Activated T-cell treated with anti-CD3 and anti-CD28 coated beads, Interleukin-2, amount 50 U/mL, for 4 hours (primary cell): ENCODE measurements at regions not wholly inside any gene's neighbourhood (a gene's known extent, or its start where the extent isn't known, plus 50 kb on each side); places are given as distances from the start of the nearest gene placed in this dataset.

Source experiments
- ATAC-seq, 2 donors: fragments of 200-7000 bp; cut with Tn5 transposase; one replicate each; pipeline ENCODE4 v1.10.0; 2021
- DNase-seq: peaks from one replicate; pipeline ENCODE4 v3.0.0-alpha.2; 2020
- H3K27me3 Mint-ChIP-seq: one replicate; pipeline ENCODE4 v1.8.0; 2021; ENCODE audit warnings: low read depth, mixed read lengths
- H3K36me3 Mint-ChIP-seq: one replicate; pipeline ENCODE4 v1.8.0; 2022; ENCODE audit warnings: mixed read lengths; ENCODE audit not compliant: insufficient read depth
- H3K4me1 Mint-ChIP-seq: one replicate; pipeline ENCODE4 v1.8.0; 2021; ENCODE audit warnings: low read depth, mixed read lengths
- H3K4me3 Mint-ChIP-seq: one replicate; pipeline ENCODE4 v1.8.0; 2021; ENCODE audit warnings: mild to moderate bottlenecking, moderate library complexity, mixed read lengths
- H3K9me3 Mint-ChIP-seq: one replicate; pipeline ENCODE4 v1.8.0; 2021; ENCODE audit warnings: mixed read lengths

- DNase-seq (no peak), ATAC-seq (no peak)
- H3K4me1 Mint-ChIP-seq, result no peaks in the 10 kb centered on the region
- no peaks in the 10 kb centered on the region for H3K9me3 Mint-ChIP-seq
- H3K27me3 Mint-ChIP-seq, result no peaks in the 10 kb centered on the region
- no peaks in the 10 kb centered on the region for H3K36me3 Mint-ChIP-seq
- H3K4me3 Mint-ChIP-seq, result no peak overlapping the region
Measured at GRCh38 chrX:107542500-107542899, 85.8 kb upstream of the PRPS1 start.

GRCh38 chrX:107547621-107548020 lies 80.7 kb upstream of the PRPS1 start:
- no peak for ATAC-seq
- H3K27me3 Mint-ChIP-seq, result no peaks in the 10 kb centered on the region
- DNase-seq, result no peak
- peaks cover 14% of the 10 kb centered on the region for H3K4me1 Mint-ChIP-seq
- H3K9me3 Mint-ChIP-seq, result no peaks in the 10 kb centered on the region
- H3K36me3 Mint-ChIP-seq, result no peaks in the 10 kb centered on the region
- no peak overlapping the region for H3K4me3 Mint-ChIP-seq

GRCh38 chrX:107548775-107549174 lies 79.5 kb upstream of the PRPS1 start:
- H3K4me3 Mint-ChIP-seq, result no peak overlapping the region
- no peaks in the 10 kb centered on the region for H3K9me3 Mint-ChIP-seq
- no peak for ATAC-seq
- no peaks in the 10 kb centered on the region for H3K27me3 Mint-ChIP-seq
- no peaks in the 10 kb centered on the region for H3K36me3 Mint-ChIP-seq
- peaks cover 14% of the 10 kb centered on the region for H3K4me1 Mint-ChIP-seq
- DNase-seq, result no peak

- peak in 1 of 2 donors; percentile 65 for ATAC-seq
- Mint-ChIP-seq H3K9me3 (no peaks in the 10 kb centered on the region), H3K36me3 (no peaks in the 10 kb centered on the region), H3K4me1 (peaks cover 14% of the 10 kb centered on the region), H3K27me3 (no peaks in the 10 kb centered on the region), H3K4me3 (no peak overlapping the region)
- DNase-seq, result no peak
Measured at GRCh38 chrX:107549504-107549903, 78.8 kb upstream of the PRPS1 start.

DNA sequence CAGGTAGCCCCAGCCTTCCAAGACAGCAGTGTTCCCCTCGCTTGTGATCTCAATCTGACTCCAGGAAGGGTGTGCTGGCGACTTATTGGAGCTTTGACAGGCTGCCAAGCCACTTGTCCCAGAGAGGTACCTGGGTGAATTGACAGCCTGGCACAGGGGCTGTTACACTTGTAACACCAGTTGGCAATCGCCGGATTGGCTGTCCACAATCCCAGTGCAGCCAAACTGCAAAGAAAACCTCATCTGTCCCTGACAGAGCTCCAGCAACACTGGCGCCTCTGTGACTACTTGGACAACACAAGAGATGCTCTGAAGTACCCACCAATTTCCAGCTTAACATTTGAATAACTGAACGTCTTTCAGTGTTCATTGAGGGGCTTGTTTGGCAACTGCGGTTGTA lies 76.8 kb upstream of the PRPS1 start:
- no peak for ATAC-seq
- Mint-ChIP-seq H3K4me3 (no peak overlapping the region), H3K9me3 (no peaks in the 10 kb centered on the region), H3K36me3 (no peaks in the 10 kb centered on the region), H3K4me1 (peaks cover 14% of the 10 kb centered on the region), H3K27me3 (no peaks in the 10 kb centered on the region)
- DNase-seq, result no peak

DNA sequence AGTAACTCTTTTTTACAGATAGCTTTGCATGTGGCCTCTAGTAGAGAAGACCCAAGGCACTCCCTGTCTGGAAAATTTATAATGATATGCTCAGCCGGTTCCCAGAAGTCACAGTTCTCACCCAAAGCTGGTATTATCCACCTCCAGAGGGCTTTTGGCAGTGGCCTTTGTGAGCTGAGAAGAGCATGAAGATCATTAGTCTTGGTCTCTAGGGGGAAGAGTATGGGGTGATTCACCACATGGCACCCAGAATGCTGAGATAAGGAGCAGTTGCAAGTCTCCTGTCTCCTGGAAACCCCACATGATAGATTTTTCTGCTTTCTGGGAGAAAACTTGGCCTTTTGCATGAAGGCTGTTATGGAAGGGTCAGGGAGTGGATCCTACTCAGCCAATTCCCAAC lies 75.4 kb upstream of the PRPS1 start:
- ATAC-seq (no peak), DNase-seq (no peak)
- H3K9me3 Mint-ChIP-seq, result no peaks in the 10 kb centered on the region
- peaks cover 14% of the 10 kb centered on the region for H3K4me1 Mint-ChIP-seq
- H3K36me3 Mint-ChIP-seq, result no peaks in the 10 kb centered on the region
- H3K4me3 Mint-ChIP-seq, result no peak overlapping the region
- no peaks in the 10 kb centered on the region for H3K27me3 Mint-ChIP-seq

- Mint-ChIP-seq H3K4me1 (no peaks in the 10 kb centered on the region), H3K27me3 (no peaks in the 10 kb centered on the region), H3K36me3 (no peaks in the 10 kb centered on the region), H3K9me3 (no peaks in the 10 kb centered on the region), H3K4me3 (no peak overlapping the region)
- DNase-seq, result no peak
- ATAC-seq, result no peak
Measured at GRCh38 chrX:107556967-107557366, 71.3 kb upstream of the PRPS1 start.

DNA sequence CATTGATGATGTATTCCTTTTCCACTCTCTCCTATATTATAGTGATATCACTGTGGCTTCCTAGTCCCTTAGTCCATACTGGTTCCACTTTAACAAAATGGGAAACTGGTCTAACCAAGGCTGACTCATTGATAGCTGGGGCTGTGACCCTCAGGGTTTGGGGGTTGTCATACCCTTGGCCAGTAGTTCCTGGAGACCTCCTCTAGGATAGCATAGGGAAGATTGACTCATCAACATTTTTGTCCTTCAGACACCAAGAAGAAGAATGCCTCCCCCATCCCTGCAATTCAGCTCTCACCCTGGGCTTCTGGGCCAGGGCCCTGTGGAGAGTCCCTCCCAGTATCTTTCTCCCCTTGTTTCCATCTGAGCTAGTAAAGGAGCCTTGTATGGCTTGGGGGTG lies 68.8 kb upstream of the PRPS1 start:
- no peak overlapping the region for H3K4me3 Mint-ChIP-seq
- DNase-seq (no peak), ATAC-seq (no peak)
- H3K36me3 Mint-ChIP-seq, result no peaks in the 10 kb centered on the region
- no peaks in the 10 kb centered on the region for H3K27me3 Mint-ChIP-seq
- H3K9me3 Mint-ChIP-seq, result no peaks in the 10 kb centered on the region
- no peaks in the 10 kb centered on the region for H3K4me1 Mint-ChIP-seq

DNA sequence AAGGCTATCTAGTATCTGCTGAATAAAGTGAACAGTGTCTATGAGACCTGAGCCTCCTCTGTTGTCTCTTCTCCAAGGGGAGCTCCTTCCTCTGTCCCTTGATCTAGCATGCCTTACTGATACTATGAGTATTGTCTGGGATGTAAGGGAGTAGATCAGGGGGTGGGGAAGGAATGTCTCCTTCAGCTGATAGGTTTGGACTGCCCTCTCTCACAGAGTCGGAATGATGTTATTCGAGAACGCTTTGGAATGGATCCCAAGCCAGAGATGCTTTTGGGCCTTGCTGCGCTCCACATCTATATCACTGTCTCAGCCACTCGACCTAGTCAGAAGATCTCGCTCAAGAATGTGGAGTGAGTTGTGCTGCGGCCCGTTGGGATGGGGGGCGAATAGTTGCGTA lies 68.3 kb upstream of the PRPS1 start:
- no peaks in the 10 kb centered on the region for H3K27me3 Mint-ChIP-seq
- H3K4me3 Mint-ChIP-seq, result no peak overlapping the region
- no peaks in the 10 kb centered on the region for H3K9me3 Mint-ChIP-seq
- ATAC-seq, result no peak
- no peaks in the 10 kb centered on the region for H3K4me1 Mint-ChIP-seq
- no peak for DNase-seq
- no peaks in the 10 kb centered on the region for H3K36me3 Mint-ChIP-seq

GRCh38 chrX:107560980-107561379 lies 67.3 kb upstream of the PRPS1 start:
- Mint-ChIP-seq H3K9me3 (no peaks in the 10 kb centered on the region), H3K27me3 (no peaks in the 10 kb centered on the region), H3K4me1 (no peaks in the 10 kb centered on the region), H3K4me3 (no peak overlapping the region), H3K36me3 (no peaks in the 10 kb centered on the region)
- ATAC-seq (no peak), DNase-seq (no peak)

GRCh38 chrX:107561468-107562215 lies 66.7 kb upstream of the PRPS1 start:
- Mint-ChIP-seq H3K27me3 (no peaks in the 10 kb centered on the region), H3K9me3 (no peaks in the 10 kb centered on the region), H3K36me3 (no peaks in the 10 kb centered on the region), H3K4me3 (no peak overlapping the region), H3K4me1 (no peaks in the 10 kb centered on the region)
- ATAC-seq (no peak), DNase-seq (no peak)

- Mint-ChIP-seq H3K27me3 (no peaks in the 10 kb centered on the region), H3K9me3 (no peaks in the 10 kb centered on the region), H3K36me3 (no peaks in the 10 kb centered on the region), H3K4me3 (no peak overlapping the region), H3K4me1 (no peaks in the 10 kb centered on the region)
- DNase-seq (no peak), ATAC-seq (no peak)
Measured at GRCh38 chrX:107562482-107562881, 65.8 kb upstream of the PRPS1 start.

DNA sequence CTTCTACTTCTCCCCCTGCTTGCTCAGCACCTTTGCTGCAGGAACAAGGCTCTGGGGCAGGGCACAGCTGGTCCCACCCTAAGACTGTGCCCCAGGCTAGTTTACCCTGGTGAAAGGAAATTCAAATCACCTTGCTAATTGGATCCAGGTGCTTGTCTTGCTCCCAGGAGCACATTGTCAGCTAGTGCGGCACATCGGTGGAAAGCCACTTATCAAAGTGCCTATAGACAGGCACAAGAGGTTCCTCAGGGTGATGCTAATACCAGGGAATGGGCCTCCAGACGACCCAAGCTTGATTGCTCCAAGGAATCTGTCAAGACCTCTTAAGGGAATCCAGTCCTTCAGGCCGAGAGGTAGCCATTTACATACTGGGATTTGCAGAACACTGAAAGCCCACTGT lies 64.5 kb upstream of the PRPS1 start:
- peaks cover 2% of the 10 kb centered on the region for H3K27me3 Mint-ChIP-seq
- ATAC-seq (no peak), DNase-seq (no peak)
- no peak overlapping the region for H3K4me3 Mint-ChIP-seq
- no peaks in the 10 kb centered on the region for H3K36me3 Mint-ChIP-seq
- no peaks in the 10 kb centered on the region for H3K4me1 Mint-ChIP-seq
- no peaks in the 10 kb centered on the region for H3K9me3 Mint-ChIP-seq

GRCh38 chrX:107565015-107565414 lies 63.3 kb upstream of the PRPS1 start:
- H3K27me3 Mint-ChIP-seq, result peaks cover 2% of the 10 kb centered on the region
- no peaks in the 10 kb centered on the region for H3K4me1 Mint-ChIP-seq
- ATAC-seq (no peak), DNase-seq (no peak)
- H3K4me3 Mint-ChIP-seq, result no peak overlapping the region
- H3K36me3 Mint-ChIP-seq, result no peaks in the 10 kb centered on the region
- H3K9me3 Mint-ChIP-seq, result no peaks in the 10 kb centered on the region

GRCh38 chrX:107565931-107566603 lies 62.2 kb upstream of the PRPS1 start:
- H3K4me1 Mint-ChIP-seq, result no peaks in the 10 kb centered on the region
- ATAC-seq, result no peak

More at GRCh38 chrX:107565931-107566603, 62.2 kb upstream of the PRPS1 start:
- Mint-ChIP-seq H3K9me3 (no peaks in the 10 kb centered on the region), H3K36me3 (no peaks in the 10 kb centered on the region), H3K4me3 (no peak overlapping the region), H3K27me3 (peaks cover 2% of the 10 kb centered on the region)
- no peak for DNase-seq
